Choroid plexus epithelial cell (primary cell): ENCODE measurements at regions not wholly inside any gene's neighbourhood (a gene's known extent, or its start where the extent isn't known, plus 50 kb on each side); places are given as distances from the start of the nearest gene placed in this dataset.

Experiments used
- DNase-seq: peaks from one replicate; pipeline ENCODE4 v3.0.0-alpha.2; 2010; ENCODE audit warnings: low read depth
- H3K4me3 ChIP-seq: 2 replicates; pipeline ENCODE4 v1.5.1; 2011; ENCODE audit warnings: low read depth, mild to moderate bottlenecking, control low read depth, low read length, moderate library complexity
- TF ChIP-seq, protein P1 (sequence below): conservative IDR thresholded peaks from 2 replicates; pipeline ENCODE4 v1.5.1; 2011; ENCODE audit warnings: low read depth, mild to moderate bottlenecking, control low read depth, inconsistent platforms, low read length, moderate library complexity

DNA sequence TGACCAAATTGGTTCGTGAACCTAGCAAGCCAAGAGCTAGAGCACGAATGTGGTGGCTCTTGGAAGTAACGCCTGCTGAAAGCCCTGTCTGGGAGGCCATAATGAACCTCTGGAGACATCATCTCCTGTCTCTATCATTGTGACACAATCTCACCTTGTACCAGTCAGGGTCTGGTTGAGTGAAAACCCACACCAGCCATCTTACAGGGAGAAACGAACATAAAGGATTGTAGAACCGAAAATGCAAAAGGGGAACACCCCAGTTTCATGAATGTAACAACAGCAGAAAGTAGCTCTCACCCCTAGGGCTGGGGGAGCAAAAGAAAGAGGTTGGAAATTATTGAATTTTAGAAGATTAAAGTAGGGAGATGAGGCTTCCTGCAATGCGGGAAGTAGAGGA is 50.9 kb upstream of the TAB2 start:
- DNase-seq: no peak
- H3K4me3 ChIP-seq: no peak overlapping the region
- TF ChIP-seq, protein P1, sequence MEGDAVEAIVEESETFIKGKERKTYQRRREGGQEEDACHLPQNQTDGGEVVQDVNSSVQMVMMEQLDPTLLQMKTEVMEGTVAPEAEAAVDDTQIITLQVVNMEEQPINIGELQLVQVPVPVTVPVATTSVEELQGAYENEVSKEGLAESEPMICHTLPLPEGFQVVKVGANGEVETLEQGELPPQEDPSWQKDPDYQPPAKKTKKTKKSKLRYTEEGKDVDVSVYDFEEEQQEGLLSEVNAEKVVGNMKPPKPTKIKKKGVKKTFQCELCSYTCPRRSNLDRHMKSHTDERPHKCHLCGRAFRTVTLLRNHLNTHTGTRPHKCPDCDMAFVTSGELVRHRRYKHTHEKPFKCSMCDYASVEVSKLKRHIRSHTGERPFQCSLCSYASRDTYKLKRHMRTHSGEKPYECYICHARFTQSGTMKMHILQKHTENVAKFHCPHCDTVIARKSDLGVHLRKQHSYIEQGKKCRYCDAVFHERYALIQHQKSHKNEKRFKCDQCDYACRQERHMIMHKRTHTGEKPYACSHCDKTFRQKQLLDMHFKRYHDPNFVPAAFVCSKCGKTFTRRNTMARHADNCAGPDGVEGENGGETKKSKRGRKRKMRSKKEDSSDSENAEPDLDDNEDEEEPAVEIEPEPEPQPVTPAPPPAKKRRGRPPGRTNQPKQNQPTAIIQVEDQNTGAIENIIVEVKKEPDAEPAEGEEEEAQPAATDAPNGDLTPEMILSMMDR: no peak

DNA sequence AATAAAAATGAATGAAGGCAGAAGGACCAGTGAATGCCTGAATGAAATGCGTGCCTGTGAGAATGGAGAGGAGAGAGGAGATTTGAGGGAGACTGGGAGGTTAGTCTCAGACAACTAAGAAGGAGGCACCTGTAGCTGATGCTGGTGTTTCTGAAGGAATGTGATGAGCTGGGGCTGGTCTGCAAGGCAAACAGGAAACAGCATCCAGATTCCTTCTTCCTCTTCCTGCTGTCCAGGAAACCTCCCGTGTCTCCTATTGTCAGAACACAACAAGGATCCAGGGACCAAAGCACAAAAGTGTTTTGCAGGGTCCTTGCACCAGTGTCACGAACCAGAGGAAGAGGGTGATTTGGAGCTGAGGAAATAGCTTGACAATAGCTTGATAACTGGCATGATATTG is 50.4 kb upstream of the TAB2 start:
- TF ChIP-seq, protein P1: no peak
- H3K4me3 ChIP-seq: no peak overlapping the region
- no peak for DNase-seq

DNA sequence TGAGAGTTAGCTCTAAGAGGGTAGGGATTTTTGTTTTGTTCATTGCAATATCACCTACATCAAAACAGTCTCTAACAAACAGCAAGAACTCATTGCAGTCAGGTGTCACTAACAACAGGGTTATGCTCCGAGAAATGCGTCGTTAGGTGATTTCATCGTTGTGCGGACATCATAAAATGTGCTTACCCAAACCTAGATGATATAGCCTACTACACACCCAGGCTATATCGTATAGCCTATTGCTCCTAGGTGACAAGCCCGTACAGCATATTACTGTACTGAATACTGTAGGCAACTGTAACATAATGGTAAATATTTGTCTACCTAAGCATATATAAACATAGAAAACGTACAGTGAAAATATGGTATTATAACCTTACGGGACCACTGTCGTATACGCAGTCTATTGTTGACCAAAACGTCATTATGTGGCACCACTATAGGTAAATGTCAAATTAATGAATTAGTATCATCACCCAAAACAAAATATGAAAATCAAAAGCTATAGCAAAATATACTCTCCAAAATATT is 49.9 kb upstream of the TAB2 start:
- no peak overlapping the region for H3K4me3 ChIP-seq
- DNase-seq: no peak
- TF ChIP-seq, protein P1: no peak
